ENCODE measurements at regions not wholly inside any gene's neighbourhood (a gene's known extent, or its start where the extent isn't known, plus 50 kb on each side); places are given as distances from the start of the nearest gene placed in this dataset.
"Not testable (repeated sequence)": the region's sequence is repeated elsewhere in the genome, so short reads cannot be mapped to it uniquely, and the experiment has no call there.

DNA sequence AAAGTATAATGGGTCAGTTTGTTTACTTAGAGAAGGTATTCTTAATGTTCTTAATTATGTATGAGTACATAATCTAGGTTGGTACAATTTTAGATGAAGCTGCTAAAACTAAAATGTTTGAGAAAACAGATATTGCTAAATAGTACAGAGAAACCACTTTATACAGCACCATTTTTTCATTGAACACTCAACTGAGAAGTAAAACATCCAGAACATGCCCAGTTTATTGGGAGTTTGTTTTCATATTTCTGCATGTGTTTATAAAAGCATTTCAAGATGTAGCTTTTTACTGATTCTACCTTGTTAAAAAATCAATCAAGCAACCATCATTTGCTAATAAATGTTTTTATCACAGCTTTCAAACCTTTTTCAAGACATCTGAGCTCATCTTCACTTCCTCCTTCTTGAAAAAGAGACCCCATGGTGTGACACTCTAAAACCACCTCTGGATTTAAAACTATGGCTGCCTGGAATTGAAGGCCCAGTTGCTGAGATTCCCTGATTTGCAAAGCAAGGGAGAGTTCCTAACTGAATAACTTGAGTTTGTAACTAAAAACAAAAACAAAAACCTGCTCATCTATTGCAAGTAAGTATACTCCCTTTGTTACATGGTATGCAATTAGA, 585.9 kb downstream of the ZEB2 start:
- TF ChIP-seq, protein P1, sequence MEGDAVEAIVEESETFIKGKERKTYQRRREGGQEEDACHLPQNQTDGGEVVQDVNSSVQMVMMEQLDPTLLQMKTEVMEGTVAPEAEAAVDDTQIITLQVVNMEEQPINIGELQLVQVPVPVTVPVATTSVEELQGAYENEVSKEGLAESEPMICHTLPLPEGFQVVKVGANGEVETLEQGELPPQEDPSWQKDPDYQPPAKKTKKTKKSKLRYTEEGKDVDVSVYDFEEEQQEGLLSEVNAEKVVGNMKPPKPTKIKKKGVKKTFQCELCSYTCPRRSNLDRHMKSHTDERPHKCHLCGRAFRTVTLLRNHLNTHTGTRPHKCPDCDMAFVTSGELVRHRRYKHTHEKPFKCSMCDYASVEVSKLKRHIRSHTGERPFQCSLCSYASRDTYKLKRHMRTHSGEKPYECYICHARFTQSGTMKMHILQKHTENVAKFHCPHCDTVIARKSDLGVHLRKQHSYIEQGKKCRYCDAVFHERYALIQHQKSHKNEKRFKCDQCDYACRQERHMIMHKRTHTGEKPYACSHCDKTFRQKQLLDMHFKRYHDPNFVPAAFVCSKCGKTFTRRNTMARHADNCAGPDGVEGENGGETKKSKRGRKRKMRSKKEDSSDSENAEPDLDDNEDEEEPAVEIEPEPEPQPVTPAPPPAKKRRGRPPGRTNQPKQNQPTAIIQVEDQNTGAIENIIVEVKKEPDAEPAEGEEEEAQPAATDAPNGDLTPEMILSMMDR (IDR thresholded peaks at IDR 0.05), result no peak
- DNase-seq (ENCODE audit: extremely low spot score, unreplicated experiment), result no peak
- H3K27ac Mint-ChIP-seq (ENCODE audit: unreplicated experiment), result no peak overlapping the region
- H3K36me3 Mint-ChIP-seq (ENCODE audit: unreplicated experiment), result no peaks in the 10 kb centered on the region
- H3K9me3 Mint-ChIP-seq (ENCODE audit: unreplicated experiment), result no peaks in the 10 kb centered on the region
- H3K4me3 Mint-ChIP-seq (ENCODE audit: unreplicated experiment), result no peak overlapping the region
- H3K4me1 Mint-ChIP-seq (ENCODE audit: unreplicated experiment), result peaks cover 8% of the 10 kb centered on the region
- no peaks in the 10 kb centered on the region for H3K27me3 Mint-ChIP-seq (ENCODE audit: unreplicated experiment)

DNA sequence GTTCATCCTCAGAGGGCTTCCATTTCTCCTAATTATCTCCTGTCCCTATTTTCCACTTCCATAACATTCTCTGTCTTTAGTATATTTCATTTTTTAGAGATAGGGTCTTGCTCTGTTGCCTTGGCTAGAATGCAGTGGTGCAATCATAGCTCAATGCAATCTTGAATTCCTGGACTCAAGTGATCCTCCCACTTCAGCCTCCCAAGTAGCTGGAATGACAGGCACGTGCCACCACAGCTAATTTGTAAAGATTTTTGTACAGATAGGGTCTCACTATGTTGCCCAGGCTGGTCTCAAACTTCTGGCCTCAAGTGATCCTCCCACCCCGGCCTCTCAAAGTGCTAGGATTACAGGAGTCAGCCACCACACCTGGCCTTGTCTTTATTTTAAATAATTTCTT, 589.0 kb downstream of the ZEB2 start:
- Mint-ChIP-seq H3K27ac (ENCODE audit: unreplicated experiment) (no peak overlapping the region), H3K9me3 (ENCODE audit: unreplicated experiment) (no peaks in the 10 kb centered on the region), H3K4me3 (ENCODE audit: unreplicated experiment) (no peak overlapping the region), H3K27me3 (ENCODE audit: unreplicated experiment) (no peaks in the 10 kb centered on the region), H3K36me3 (ENCODE audit: unreplicated experiment) (no peaks in the 10 kb centered on the region), H3K4me1 (ENCODE audit: unreplicated experiment) (no peaks in the 10 kb centered on the region)
- TF ChIP-seq, protein P1 (IDR thresholded peaks at IDR 0.05), result no peak
- no peak for DNase-seq (ENCODE audit: extremely low spot score, unreplicated experiment)

DNA sequence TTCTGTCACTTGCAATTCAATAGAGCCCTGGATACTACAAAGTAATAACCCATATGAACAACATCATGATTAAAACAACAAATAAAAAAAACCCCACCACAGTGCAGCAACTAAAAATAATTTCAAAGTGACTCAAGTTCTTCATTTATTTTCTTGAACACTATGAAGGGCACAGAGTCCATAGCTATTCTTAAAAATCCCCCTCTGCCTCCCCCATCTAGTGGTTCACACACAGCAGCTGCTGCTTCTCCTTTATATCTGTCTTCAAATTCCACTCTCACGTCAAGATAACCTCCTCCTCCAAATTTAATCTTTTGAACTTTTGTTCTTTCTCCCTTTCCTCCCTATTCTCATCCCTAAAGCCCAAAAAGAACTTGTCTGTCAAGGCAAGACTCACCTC, 591.3 kb downstream of the ZEB2 start:
- Mint-ChIP-seq H3K4me3 (ENCODE audit: unreplicated experiment) (no peak overlapping the region), H3K27me3 (ENCODE audit: unreplicated experiment) (no peaks in the 10 kb centered on the region), H3K27ac (ENCODE audit: unreplicated experiment) (no peak overlapping the region), H3K4me1 (ENCODE audit: unreplicated experiment) (no peaks in the 10 kb centered on the region), H3K9me3 (ENCODE audit: unreplicated experiment) (peaks cover 4% of the 10 kb centered on the region), H3K36me3 (ENCODE audit: unreplicated experiment) (no peaks in the 10 kb centered on the region)
- DNase-seq (ENCODE audit: extremely low spot score, unreplicated experiment), result no peak
- TF ChIP-seq, protein P1 (IDR thresholded peaks at IDR 0.05), result no peak

DNA sequence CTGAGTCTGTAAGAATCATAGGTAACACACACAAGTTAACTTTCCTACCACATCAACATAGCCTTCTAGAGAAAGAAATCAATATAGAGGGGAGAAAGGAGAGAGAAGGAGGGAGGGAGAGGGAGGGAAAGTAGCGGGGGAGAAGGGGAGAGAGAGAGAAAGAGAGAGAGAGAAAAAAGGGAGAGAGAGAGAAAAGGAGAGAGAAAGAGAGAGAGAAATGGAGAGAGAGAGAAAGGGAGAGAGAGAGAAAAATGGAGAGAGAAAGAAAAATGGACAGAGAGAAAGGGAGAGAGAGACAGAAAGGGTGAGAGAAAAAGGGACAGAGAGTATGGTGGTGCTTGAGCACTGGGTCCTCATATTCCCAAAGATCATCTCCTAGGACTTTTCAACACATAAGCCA, 591.7 kb downstream of the ZEB2 start:
- Mint-ChIP-seq H3K36me3 (ENCODE audit: unreplicated experiment) (no peaks in the 10 kb centered on the region), H3K9me3 (ENCODE audit: unreplicated experiment) (peaks cover 4% of the 10 kb centered on the region), H3K27ac (ENCODE audit: unreplicated experiment) (no peak overlapping the region), H3K4me1 (ENCODE audit: unreplicated experiment) (peaks cover 2% of the 10 kb centered on the region), H3K27me3 (ENCODE audit: unreplicated experiment) (no peaks in the 10 kb centered on the region), H3K4me3 (ENCODE audit: unreplicated experiment) (no peak overlapping the region)
- TF ChIP-seq, protein P1 (IDR thresholded peaks at IDR 0.05), result no peak
- DNase-seq (ENCODE audit: extremely low spot score, unreplicated experiment), result no peak

DNA sequence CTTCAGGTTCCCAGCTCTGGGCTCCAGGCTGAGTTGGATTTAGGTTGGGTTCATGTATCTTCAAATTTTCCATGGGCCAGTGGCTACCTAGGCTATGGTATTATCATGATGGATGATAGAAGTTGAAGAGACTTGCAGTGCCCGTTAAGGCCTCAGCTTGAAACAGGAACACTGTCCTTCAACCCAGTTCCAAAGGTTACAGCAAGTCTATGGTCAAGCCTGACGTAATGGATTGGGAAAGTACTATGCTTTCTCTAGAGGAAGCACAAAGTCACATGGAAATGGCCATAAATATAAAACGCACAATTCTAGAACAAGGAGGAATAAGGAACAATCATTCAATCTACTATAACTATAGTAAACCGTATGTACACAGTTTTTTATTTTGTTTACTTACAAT, 593.2 kb downstream of the ZEB2 start:
- no peak for DNase-seq (ENCODE audit: extremely low spot score, unreplicated experiment)

DNA sequence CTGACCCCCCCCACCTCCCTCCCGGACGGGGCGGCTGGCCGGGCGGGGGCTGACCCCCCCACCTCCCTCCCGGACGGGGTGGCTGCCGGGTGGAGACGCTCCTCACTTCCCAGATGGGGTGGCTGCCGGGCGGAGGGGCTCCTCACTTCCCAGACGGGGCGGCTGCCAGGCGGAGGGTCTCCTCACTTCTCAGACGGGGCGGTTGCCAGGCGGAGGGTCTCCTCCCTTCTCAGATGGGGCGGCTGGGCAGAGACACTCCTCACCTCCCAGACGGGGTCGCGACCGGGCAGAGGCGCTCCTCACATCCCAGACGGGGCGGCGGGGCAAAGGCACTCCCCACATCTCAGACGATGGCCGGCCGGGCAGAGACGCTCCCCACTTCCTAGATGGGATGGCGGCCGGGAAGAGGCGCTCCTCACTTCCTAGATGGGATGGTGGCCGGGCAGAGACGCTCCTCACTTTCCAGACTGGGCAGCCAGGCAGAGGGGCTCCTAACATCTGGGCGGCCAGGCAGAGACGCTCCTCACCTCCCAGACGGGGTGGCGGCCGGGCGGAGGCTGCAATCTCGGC, 597.6 kb downstream of the ZEB2 start:
- DNase-seq (ENCODE audit: extremely low spot score, unreplicated experiment); H3K4me1 Mint-ChIP-seq (ENCODE audit: unreplicated experiment); H3K36me3 Mint-ChIP-seq (ENCODE audit: unreplicated experiment); H3K27ac Mint-ChIP-seq (ENCODE audit: unreplicated experiment); H3K4me3 Mint-ChIP-seq (ENCODE audit: unreplicated experiment); H3K27me3 Mint-ChIP-seq (ENCODE audit: unreplicated experiment): not testable (repeated sequence)
- H3K9me3 Mint-ChIP-seq (ENCODE audit: unreplicated experiment), result peaks cover 16% of the 10 kb centered on the region

More for the DNA sequence above, 593.2 kb downstream of the ZEB2 start:
- no peak overlapping the region for H3K27ac Mint-ChIP-seq (ENCODE audit: unreplicated experiment)
- peaks cover 4% of the 10 kb centered on the region for H3K9me3 Mint-ChIP-seq (ENCODE audit: unreplicated experiment)
- no peaks in the 10 kb centered on the region for H3K27me3 Mint-ChIP-seq (ENCODE audit: unreplicated experiment)
- TF ChIP-seq, protein P1 (IDR thresholded peaks at IDR 0.05), result no peak
- H3K4me3 Mint-ChIP-seq (ENCODE audit: unreplicated experiment), result no peak overlapping the region
- H3K36me3 Mint-ChIP-seq (ENCODE audit: unreplicated experiment), result no peaks in the 10 kb centered on the region
- peaks cover 2% of the 10 kb centered on the region for H3K4me1 Mint-ChIP-seq (ENCODE audit: unreplicated experiment)
